Keratinocyte (primary cell): ENCODE measurements at regions not wholly inside any gene's neighbourhood (a gene's known extent, or its start where the extent isn't known, plus 50 kb on each side); places are given as distances from the start of the nearest gene placed in this dataset.

ENCODE experiments used
- CTCF ChIP-seq, 3 experiments: IDR thresholded peaks in 1 of 3; conservative IDR thresholded peaks in 1 of 3; optimal IDR thresholded peaks in 1 of 3; 2 replicates in 2 of 3; 3 replicates in 1 of 3; pipeline versions ENCODE3 to v1.5.1; 2011; ENCODE audit warnings: low read length in 3 of 3, mild to moderate bottlenecking in 3 of 3, moderate library complexity in 2 of 3, control low read depth in 1 of 3, inconsistent platforms in 1 of 3; ENCODE audit not compliant: insufficient read depth in 2 of 3; ENCODE audit errors: extremely low read depth in 1 of 3
- EZH2 ChIP-seq: IDR thresholded peaks from one replicate; pipeline ENCODE4 v1.6.1; 2012; ENCODE audit warnings: inconsistent platforms, mild to moderate bottlenecking, low read length, moderate library complexity

GRCh38 chr4:57591073-57591472 lies 480.9 kb upstream of the IGFBP7 start:
- no peak for TF ChIP-seq EZH2
- no peak for TF ChIP-seq CTCF (optimal IDR thresholded peaks at IDR 0.05 in 1 of 3, IDR thresholded peaks at IDR 0.05 in 1 of 3, conservative IDR thresholded peaks at IDR 0.05 in 1 of 3; ENCODE audit: extremely low read depth in 1 of 3, insufficient read depth in 2 of 3, low read length in 3 of 3)
